CD4-positive, alpha-beta T cell treated with Interleukin-21 for 1 hour (primary cell): ENCODE measurements at regions not wholly inside any gene's neighbourhood (a gene's known extent, or its start where the extent isn't known, plus 50 kb on each side); places are given as distances from the start of the nearest gene placed in this dataset.

Experiments
- DNase-seq: peaks from one replicate; pipeline ENCODE4 v3.0.0-alpha.2; 2020

DNA sequence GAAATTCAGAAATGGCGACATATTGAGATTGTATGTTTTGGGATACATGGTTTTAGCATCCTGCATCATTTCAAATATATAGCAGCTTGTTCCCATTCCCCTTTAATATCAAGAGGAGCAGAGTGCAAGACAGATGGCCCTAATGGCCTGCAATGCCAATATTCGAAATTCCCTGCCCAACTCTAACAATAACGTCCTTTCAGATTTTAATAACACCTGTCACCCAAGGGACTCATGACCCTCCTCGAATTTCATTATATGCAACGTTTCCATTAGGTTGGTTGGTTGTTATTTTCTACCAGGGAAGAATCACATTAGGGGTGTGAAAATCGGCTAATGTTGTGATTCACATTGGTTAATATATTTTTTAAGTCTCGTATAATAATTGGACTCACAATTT is 170.0 kb downstream of the TNFSF13B start:
- DNase-seq = no peak

- no peak for DNase-seq
These were observed 174.9 kb downstream of the TNFSF13B start for GRCh38 chr13:108444448-108444847.

- no peak for DNase-seq
These were observed 179.4 kb downstream of the TNFSF13B start for GRCh38 chr13:108448891-108449290.

DNA sequence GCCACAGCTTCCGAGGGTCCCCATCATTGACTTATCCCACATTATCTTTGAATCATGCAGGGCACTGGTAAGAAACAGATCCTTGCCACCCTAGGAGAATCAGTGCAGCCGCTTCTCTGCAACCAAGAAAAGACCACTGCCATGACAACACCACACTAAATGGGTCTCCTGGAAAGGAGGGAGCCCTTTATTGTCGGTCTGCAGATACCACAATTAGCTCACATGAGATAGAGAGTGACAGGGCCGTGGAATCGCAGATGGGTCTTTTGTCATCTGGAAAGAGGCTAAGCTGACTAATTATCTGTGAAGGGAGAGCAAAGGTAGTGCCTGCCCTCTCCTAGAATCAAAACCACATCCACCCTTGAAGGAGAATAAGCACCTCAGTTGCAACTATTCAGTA is 178.3 kb upstream of the MYO16 start:
- no peak for DNase-seq

GRCh38 chr13:108455320-108455719 is 174.1 kb upstream of the MYO16 start:
- no peak for DNase-seq

- no peak for DNase-seq
These were observed 169.4 kb upstream of the MYO16 start for GRCh38 chr13:108460043-108460442.

DNA sequence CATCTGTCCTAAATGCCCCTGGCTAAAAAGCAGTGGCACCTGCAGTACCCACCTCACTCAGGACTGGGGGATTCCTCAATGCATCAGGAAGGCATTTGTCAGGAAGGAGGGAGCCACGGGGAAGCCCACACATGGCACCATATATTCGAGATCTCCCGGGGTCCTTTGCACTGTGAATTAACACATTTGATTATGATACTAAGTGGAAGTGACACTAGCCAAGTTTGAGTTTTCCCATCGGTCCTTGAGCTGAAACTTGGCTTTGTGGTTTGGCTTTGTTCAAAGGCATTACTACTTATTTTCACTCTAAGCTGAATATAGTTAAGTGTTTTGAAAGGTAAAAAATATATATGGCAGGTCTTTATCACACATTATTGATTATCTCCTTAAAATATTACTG is 168.7 kb upstream of the MYO16 start:
- DNase-seq = no peak

- peak; percentile 17 for DNase-seq
These were observed 166.1 kb upstream of the MYO16 start for GRCh38 chr13:108463340-108463739.

DNA sequence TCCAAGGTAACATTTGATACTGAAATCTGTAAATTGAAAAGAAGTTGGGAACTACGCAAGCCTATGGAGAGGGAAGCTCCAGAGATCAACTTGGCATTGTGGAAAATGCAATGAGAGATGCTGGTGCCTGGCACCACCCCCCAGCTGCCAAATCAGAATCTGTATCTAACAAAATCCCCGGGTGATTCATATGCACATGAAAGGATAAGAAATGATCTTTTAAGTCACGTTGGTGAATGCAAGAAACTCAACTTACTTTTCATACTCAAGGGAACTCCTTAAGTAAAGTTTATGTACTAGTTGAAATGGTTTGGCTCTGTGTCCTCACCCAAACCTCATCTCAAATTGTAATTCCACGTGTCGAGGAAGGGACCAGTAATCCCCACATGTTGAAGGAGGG is 158.5 kb upstream of the MYO16 start:
- no peak for DNase-seq

DNA sequence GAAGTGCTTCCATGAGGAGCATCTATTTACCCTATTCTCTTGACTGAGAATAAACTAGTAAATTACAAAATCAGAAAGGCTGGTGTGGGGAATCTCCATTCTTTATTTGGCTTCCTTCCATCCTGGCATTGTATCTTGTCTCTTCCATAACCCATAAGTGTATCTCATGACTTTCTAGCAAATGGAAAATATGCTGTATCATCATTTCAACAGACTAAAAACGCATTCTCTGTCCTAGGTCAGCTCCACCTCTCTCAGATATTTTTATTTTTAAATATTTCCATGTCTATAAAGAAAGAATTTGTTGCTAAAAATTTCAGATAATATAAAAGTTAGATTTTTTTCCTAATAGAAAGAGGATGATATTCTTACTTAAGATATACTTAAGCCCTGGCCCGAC is 154.2 kb upstream of the MYO16 start:
- no peak for DNase-seq

DNA sequence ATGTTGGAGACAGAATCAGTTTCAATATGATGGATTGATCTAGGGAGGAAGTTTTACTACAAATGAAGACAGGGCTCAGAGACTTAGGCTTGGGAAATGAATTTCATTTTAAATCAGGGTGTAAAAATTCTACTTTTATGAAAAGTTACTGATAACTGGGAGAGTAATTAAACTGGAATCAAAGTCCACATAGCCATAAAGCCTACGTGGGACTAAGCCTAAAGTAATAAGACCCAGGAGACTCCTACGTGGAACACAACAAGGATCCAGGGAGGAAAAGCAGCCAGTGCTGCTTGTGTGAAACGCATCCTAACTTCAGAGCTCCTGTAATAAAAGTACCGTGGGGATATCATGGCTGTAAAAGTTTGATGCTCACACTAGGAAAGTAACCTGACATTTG is 152.0 kb upstream of the MYO16 start:
- no peak for DNase-seq

GRCh38 chr13:108478179-108478578 is 151.2 kb upstream of the MYO16 start:
- no peak for DNase-seq

GRCh38 chr13:108483981-108484380 is 145.4 kb upstream of the MYO16 start:
- DNase-seq = no peak

DNA sequence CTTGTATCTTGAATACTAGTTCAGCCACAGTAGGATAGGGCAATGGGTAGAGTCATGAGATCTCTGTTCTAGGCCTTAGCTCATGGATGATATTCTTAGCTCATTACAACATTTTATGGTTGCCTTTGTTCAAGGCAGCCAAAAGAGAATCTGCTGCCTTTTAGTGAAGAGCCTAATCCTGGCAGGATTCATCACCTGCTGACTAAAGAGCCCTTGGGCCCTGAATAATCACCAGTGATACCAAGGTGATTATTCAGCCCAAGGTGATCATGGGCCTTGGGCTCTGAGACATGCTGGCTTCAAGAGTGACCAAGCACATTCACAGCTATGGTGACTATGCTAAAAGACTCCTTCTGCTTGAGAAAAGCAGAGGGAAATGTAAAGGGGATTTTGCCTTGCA is 143.3 kb upstream of the MYO16 start:
- DNase-seq = no peak

- DNase-seq = no peak
These were observed 134.3 kb upstream of the MYO16 start for GRCh38 chr13:108494991-108495645.

GRCh38 chr13:108495646-108496361 is 133.6 kb upstream of the MYO16 start:
- DNase-seq = peak; percentile 3

DNA sequence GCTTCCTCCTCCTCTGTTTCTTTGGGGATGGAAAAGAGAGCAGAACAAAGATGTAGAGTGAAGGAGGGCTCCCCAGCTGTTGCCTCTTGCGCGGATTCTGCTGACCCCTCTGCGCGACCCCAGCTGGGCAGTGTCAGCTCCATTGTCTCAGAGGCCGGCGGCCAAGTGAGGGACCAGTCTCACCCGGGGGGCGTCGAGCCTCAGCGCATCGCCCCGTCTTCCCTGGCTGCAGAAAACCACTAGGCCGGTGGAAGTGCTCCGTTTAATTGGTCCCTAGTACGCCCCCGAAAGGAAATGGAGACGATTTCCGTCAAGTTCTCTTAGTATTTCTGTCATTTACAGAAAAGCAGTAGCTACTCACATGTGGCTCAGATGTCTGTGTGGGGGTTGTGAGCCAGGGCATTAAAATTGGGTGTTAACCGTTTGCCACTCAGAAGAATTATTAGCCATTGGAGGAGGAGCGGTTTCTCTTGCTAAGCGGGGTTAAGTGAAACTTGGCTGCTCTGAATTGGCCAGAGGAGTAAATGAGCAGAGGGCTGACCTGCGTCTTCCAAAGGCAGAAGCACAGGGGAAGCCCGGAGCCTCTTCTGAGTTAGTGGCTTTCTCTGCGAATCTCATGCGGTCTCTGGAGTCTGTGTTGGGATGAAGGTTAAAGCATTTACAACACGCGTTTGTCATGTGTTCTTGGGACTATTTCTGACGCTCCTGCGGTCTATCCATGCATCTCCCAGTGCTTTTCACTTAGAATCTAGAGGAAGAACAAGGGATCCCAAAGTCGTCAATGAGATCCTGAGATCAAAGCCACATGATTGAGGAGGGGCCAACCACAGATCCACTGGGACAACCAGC is 132.8 kb upstream of the MYO16 start:
- DNase-seq = peak; percentile 10

DNA sequence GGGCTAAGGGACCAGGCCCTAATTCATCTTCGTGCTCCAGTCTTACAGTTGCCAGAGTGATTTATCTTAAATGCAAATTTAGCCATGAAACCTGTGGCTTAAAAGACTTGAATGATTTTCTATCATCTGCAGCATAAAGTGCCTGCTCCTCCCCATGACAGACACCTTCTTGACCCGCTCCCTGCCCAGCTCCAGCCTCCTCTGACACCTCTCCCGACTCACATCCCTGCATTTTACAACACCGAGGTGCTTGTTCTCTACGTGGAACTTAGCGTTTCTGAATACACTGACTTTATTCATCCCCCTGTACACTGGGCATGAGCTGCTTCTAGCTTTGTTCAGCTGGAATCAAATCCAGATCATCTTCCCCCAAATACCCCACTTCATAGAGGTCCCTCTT is 128.7 kb upstream of the MYO16 start:
- no peak for DNase-seq

DNA sequence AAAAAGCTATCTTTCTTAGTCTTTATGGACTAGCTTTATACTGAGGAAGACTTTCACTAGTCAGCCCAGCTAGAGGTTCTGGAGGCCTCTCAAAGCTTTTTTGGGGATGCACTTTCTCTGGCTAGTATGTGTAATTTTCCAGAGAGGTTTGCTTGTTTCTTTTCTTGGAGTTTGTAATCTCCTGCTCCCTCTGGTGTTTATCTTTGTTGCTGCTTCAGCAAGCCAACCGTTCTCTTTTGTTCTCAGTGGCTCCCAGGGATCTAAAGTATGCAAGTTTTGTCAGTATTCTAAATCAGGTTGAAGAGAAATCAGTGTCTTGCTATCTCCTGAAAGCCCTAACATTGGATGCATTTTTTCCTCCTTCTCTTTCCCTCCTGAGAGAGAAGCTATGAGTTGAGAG is 121.1 kb upstream of the MYO16 start:
- peak; percentile 44 for DNase-seq

DNA sequence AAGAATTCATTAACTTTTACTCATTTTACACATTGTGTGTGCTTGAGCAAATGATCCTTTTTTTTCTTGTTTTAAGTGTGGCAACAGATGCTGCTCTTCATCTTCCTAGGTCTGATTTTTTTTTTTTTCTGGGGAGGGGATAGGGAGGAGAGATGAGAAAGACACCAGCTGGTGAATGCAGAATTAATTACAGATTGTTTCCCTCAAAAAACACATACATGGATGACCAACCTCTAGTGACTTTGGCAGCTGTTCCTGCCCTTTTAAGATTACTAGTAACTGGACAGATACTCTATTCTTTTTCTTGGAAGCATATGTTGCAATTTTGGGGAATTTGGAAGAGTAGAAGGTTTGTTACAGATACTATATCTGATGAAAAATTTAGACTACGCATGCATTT is 103.6 kb upstream of the MYO16 start:
- no peak for DNase-seq

DNA sequence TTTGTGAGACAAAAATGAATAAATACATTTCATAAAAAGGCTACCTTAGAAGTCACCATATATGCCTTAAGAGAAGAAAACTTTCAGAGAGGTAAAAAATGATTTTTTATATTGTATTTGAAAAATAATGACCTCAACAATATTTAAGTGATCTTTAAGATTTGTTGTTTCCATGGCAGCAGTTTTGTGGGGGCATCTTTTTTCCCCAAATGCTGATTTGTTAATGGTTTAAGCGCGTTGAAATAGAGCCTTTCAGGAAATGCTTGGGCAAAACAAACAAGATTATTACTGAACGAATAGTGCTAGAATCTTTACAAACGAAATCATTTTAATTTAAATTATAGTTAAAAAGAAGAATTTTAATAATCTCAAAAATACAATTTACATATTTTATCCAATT is 103.1 kb upstream of the MYO16 start:
- DNase-seq = no peak

DNA sequence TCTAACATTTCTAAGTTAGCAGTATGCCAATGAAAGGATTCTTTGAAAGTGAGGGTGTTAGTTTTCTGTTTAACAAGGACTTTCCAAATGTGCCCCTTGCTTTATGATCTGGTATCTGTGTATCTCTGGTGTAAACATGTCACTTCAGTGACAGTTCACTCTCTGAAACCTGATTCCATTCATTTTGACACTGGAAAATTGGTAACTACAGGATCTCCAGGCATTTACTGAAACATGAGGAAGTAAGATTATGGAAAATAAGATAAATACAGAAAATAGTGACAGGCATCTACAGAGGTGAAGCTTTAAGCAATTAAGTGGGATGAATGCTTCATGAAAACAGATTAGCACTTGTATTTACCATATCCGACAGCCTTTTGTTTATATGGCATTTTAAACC is 101.6 kb upstream of the MYO16 start:
- DNase-seq = no peak

- no peak for DNase-seq
These were observed 101.1 kb upstream of the MYO16 start for GRCh38 chr13:108528303-108528702.

- DNase-seq = no peak
These were observed 95.6 kb upstream of the MYO16 start for GRCh38 chr13:108533842-108534241.
